DOHH2 (cell line): ENCODE measurements at regions not wholly inside any gene's neighbourhood (a gene's known extent, or its start where the extent isn't known, plus 50 kb on each side); places are given as distances from the start of the nearest gene placed in this dataset.

Source experiments
- H3F3A ChIP-seq: fragments of 200-600 bp; sonication (generic), shearing (Covaris generic); 2 replicates; pipeline ENCODE4 v1.6.0; 2016; ENCODE audit warnings: antibody characterized with exemption, mild to moderate bottlenecking; ENCODE audit not compliant: control insufficient read depth, insufficient read depth
- H3K27ac ChIP-seq: fragments of 200-600 bp; sonication (generic); 2 replicates; pipeline ENCODE4 v1.5.1; 2014; ENCODE audit warnings: low read depth, mild to moderate bottlenecking, low read length, moderate library complexity
- H3K27me3 ChIP-seq: fragments of 200-600 bp; sonication (generic); 2 replicates; pipeline ENCODE4 v1.6.1; 2014; ENCODE audit warnings: mild to moderate bottlenecking, low read length, mixed read lengths; ENCODE audit not compliant: control insufficient read depth
- H3K36me3 ChIP-seq: fragments of 200-600 bp; sonication (generic); 2 replicates; pipeline ENCODE4 v1.6.1; 2014; ENCODE audit warnings: mild to moderate bottlenecking, low read length, moderate library complexity, mixed read lengths; ENCODE audit not compliant: control insufficient read depth
- H3K4me1 ChIP-seq: fragments of 200-600 bp; sonication (generic); 2 replicates; pipeline ENCODE4 v1.6.1; 2014; ENCODE audit warnings: mild to moderate bottlenecking, low read length, mixed read lengths; ENCODE audit not compliant: control insufficient read depth
- H3K4me2 ChIP-seq: fragments of 200-600 bp; sonication (generic); 2 replicates; pipeline ENCODE4 v1.6.0; 2014; ENCODE audit warnings: mild to moderate bottlenecking, low read length, moderate library complexity
- H3K4me3 ChIP-seq: fragments of 200-600 bp; sonication (generic); 2 replicates; pipeline ENCODE4 v1.5.1; 2014; ENCODE audit warnings: mild to moderate bottlenecking, low read length, mixed read lengths
- H3K79me2 ChIP-seq: fragments of 200-600 bp; sonication (generic); 2 replicates; pipeline ENCODE4 v1.6.1; 2014; ENCODE audit warnings: mild to moderate bottlenecking, low read length, mixed read lengths; ENCODE audit not compliant: control insufficient read depth
- H3K9me2 ChIP-seq: fragments of 200-600 bp; sonication (generic); replicated peaks from 2 replicates; pipeline ENCODE4 v1.6.1; 2014; ENCODE audit warnings: mild to moderate bottlenecking, low read length, mixed read lengths; ENCODE audit not compliant: control insufficient read depth
- H3K9me3 ChIP-seq: fragments of 200-600 bp; sonication (generic); 2 replicates; pipeline ENCODE4 v1.6.1; 2014; ENCODE audit warnings: antibody characterized with exemption, low read length, mixed read lengths; ENCODE audit not compliant: control insufficient read depth, insufficient read depth
- H4K20me1 ChIP-seq: fragments of 200-600 bp; sonication (generic); 2 replicates; pipeline ENCODE4 v1.6.0; 2014; ENCODE audit warnings: low read depth, mild to moderate bottlenecking, antibody characterized with exemption, low read length, moderate library complexity; ENCODE audit not compliant: control insufficient read depth, insufficient read depth
- EZH2phosphoT487 ChIP-seq: fragments of 200-600 bp; sonication (generic); IDR thresholded peaks from 2 replicates; pipeline ENCODE4 v1.6.1; 2017; ENCODE audit warnings: borderline replicate concordance, mild to moderate bottlenecking, antibody characterized with exemption, low read length, moderate library complexity, mixed read lengths
- TF ChIP-seq, protein P1 (sequence below): fragments of 200-600 bp; sonication (generic); IDR thresholded peaks from one replicate; pipeline ENCODE4 v1.5.1; 2014; ENCODE audit warnings: antibody characterized with exemption, mild to moderate bottlenecking, low read depth, low read length; ENCODE audit not compliant: poor library complexity, severe bottlenecking

- no peak overlapping the region for H3K4me2 ChIP-seq
- H3K9me3 ChIP-seq = no peaks in the 10 kb centered on the region
- H3K36me3 ChIP-seq = no peaks in the 10 kb centered on the region
- no peaks in the 10 kb centered on the region for H4K20me1 ChIP-seq
- H3K4me1 ChIP-seq = no peaks in the 10 kb centered on the region
- H3K27me3 ChIP-seq = no peaks in the 10 kb centered on the region
- H3K27ac ChIP-seq = no peak overlapping the region
- no peak overlapping the region for H3K4me3 ChIP-seq
- no peaks in the 10 kb centered on the region for H3K79me2 ChIP-seq
- H3F3A ChIP-seq = no peaks in the 10 kb centered on the region
- TF ChIP-seq, protein P1, sequence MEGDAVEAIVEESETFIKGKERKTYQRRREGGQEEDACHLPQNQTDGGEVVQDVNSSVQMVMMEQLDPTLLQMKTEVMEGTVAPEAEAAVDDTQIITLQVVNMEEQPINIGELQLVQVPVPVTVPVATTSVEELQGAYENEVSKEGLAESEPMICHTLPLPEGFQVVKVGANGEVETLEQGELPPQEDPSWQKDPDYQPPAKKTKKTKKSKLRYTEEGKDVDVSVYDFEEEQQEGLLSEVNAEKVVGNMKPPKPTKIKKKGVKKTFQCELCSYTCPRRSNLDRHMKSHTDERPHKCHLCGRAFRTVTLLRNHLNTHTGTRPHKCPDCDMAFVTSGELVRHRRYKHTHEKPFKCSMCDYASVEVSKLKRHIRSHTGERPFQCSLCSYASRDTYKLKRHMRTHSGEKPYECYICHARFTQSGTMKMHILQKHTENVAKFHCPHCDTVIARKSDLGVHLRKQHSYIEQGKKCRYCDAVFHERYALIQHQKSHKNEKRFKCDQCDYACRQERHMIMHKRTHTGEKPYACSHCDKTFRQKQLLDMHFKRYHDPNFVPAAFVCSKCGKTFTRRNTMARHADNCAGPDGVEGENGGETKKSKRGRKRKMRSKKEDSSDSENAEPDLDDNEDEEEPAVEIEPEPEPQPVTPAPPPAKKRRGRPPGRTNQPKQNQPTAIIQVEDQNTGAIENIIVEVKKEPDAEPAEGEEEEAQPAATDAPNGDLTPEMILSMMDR = no peak
- TF ChIP-seq EZH2phosphoT487 = no peak
- no peaks in the 10 kb centered on the region for H3K9me2 ChIP-seq
Observed at GRCh38 chr1:189550498-189550897, 927.2 kb downstream of the BRINP3 start.

DNA sequence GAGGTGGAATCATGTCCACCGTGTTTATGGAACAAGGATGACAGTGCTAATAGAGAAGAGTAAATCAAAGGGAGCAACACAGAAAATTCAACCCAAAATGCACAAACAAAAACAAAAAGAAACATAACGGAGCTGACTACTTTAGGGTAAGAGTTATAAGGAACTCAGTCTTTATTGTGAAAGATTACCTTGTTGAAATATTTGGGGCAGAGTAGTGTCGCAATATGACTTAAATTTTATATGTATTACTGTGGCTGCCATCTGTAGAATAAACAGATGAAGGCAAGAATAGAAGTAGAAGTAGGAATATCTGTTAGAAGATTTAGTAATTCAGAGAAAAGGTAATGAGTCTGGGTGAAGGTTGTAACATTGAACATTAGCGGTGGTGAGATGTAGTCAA is 913.9 kb downstream of the BRINP3 start:
- Histone ChIP-seq H3K27me3 (no peaks in the 10 kb centered on the region), H3K79me2 (no peaks in the 10 kb centered on the region), H3K9me2 (no peaks in the 10 kb centered on the region), H3K9me3 (no peaks in the 10 kb centered on the region), H3K36me3 (no peaks in the 10 kb centered on the region), H3K4me2 (no peak overlapping the region), H3K4me1 (no peaks in the 10 kb centered on the region), H3F3A (no peaks in the 10 kb centered on the region), H3K4me3 (no peak overlapping the region), H4K20me1 (no peaks in the 10 kb centered on the region), H3K27ac (no peak overlapping the region)
- TF ChIP-seq EZH2phosphoT487 = no peak
- TF ChIP-seq, protein P1 = no peak

- H3K9me2 ChIP-seq = no peaks in the 10 kb centered on the region
- no peaks in the 10 kb centered on the region for H4K20me1 ChIP-seq
- no peak overlapping the region for H3K27ac ChIP-seq
- H3K4me1 ChIP-seq = no peaks in the 10 kb centered on the region
- H3F3A ChIP-seq = no peaks in the 10 kb centered on the region
- H3K36me3 ChIP-seq = no peaks in the 10 kb centered on the region
- H3K79me2 ChIP-seq = no peaks in the 10 kb centered on the region
- no peak overlapping the region for H3K4me2 ChIP-seq
- TF ChIP-seq, protein P1 = no peak
- TF ChIP-seq EZH2phosphoT487 = no peak
- H3K9me3 ChIP-seq = no peaks in the 10 kb centered on the region
- no peak overlapping the region for H3K4me3 ChIP-seq
- no peaks in the 10 kb centered on the region for H3K27me3 ChIP-seq
Observed at GRCh38 chr1:189567890-189568289, 909.8 kb downstream of the BRINP3 start.

GRCh38 chr1:189596197-189596596 is 881.5 kb downstream of the BRINP3 start:
- Histone ChIP-seq H4K20me1 (no peaks in the 10 kb centered on the region), H3K9me3 (no peaks in the 10 kb centered on the region), H3F3A (no peaks in the 10 kb centered on the region), H3K36me3 (no peaks in the 10 kb centered on the region), H3K4me2 (no peak overlapping the region), H3K27ac (no peak overlapping the region), H3K27me3 (no peaks in the 10 kb centered on the region), H3K9me2 (no peaks in the 10 kb centered on the region), H3K79me2 (no peaks in the 10 kb centered on the region), H3K4me1 (no peaks in the 10 kb centered on the region), H3K4me3 (no peak overlapping the region)
- TF ChIP-seq EZH2phosphoT487 = no peak
- TF ChIP-seq, protein P1 = no peak
